ENCODE measurements at regions not wholly inside any gene's neighbourhood (a gene's known extent, or its start where the extent isn't known, plus 50 kb on each side); places are given as distances from the start of the nearest gene placed in this dataset.

DNA sequence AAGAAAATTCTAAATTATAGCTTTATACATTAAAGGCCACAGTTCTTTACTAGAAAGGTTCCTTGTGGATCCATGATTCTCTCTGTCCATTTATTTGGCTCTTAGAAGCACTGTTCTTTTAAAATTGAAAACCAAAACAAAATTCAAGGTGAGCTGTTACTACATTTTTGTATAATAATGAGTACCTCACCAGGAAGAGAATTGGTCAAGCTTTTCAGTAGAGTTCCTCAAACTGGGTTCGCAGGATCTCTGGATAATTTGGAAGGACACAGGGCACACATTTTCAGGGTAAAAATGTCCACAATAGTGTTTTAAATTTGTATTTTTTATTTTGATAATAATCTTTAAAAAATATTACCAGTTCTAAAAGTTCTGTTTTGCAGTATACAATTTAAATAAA lies 93.0 kb downstream of the PPP1R3A start:
- Histone ChIP-seq H3K4ac (ENCODE audit: low read depth in 1 of 2, low read length in 2 of 2) (no peak overlapping the region), H3K14ac (ENCODE audit: low read length in 2 of 2) (no peak overlapping the region), H2AK5ac (ENCODE audit: low read length, severe bottlenecking) (no peak overlapping the region), H3K79me1 (replicated peaks; ENCODE audit: low read length, poor library complexity, severe bottlenecking) (no peaks in the 10 kb centered on the region), H2BK5ac (ENCODE audit: low read depth, low read length, poor library complexity, severe bottlenecking) (no peak overlapping the region), H3K36me3 (ENCODE audit: control insufficient read depth in 1 of 2, insufficient read depth in 2 of 2, low read depth in 1 of 2, low read length in 2 of 2) (no peaks in the 10 kb centered on the region), H2AFZ (ENCODE audit: low read depth, low read length) (no peak overlapping the region), H3K27ac (ENCODE audit: low read length, poor library complexity, severe bottlenecking) (no peak overlapping the region), H4K8ac (ENCODE audit: low read length) (no peak overlapping the region), H2BK15ac (ENCODE audit: low read depth, poor library complexity, severe bottlenecking) (no peak overlapping the region), H3K9ac (ENCODE audit: low read length) (no peak overlapping the region), H3K4me2 (ENCODE audit: low read length, poor library complexity, severe bottlenecking) (no peak overlapping the region), H3K18ac (ENCODE audit: low read depth in 1 of 2, low read length in 2 of 2) (no peak overlapping the region), H3K4me3 (ENCODE audit: insufficient read depth in 1 of 2, low read depth in 1 of 2, low read length in 2 of 2) (no peak overlapping the region), H4K91ac (ENCODE audit: low read length) (no peak overlapping the region), H3K4me1 (ENCODE audit: control insufficient read depth, insufficient read depth, low read depth, low read length) (no peaks in the 10 kb centered on the region), H2BK120ac (ENCODE audit: low read depth, low read length) (no peak overlapping the region), H3K23ac (ENCODE audit: low read length in 2 of 2) (no peak overlapping the region), H3K9me3 (ENCODE audit: control insufficient read depth, low read length) (no peaks in the 10 kb centered on the region), H3K27me3 (ENCODE audit: control insufficient read depth in 1 of 2, insufficient read depth in 1 of 2, low read length in 2 of 2) (no peaks in the 10 kb centered on the region), H2BK12ac (ENCODE audit: low read length in 2 of 2) (no peak overlapping the region)
- DNase-seq, result no peak
- WGBS, result 73% methylated on average over 1 of the region's 1 CpG

DNA sequence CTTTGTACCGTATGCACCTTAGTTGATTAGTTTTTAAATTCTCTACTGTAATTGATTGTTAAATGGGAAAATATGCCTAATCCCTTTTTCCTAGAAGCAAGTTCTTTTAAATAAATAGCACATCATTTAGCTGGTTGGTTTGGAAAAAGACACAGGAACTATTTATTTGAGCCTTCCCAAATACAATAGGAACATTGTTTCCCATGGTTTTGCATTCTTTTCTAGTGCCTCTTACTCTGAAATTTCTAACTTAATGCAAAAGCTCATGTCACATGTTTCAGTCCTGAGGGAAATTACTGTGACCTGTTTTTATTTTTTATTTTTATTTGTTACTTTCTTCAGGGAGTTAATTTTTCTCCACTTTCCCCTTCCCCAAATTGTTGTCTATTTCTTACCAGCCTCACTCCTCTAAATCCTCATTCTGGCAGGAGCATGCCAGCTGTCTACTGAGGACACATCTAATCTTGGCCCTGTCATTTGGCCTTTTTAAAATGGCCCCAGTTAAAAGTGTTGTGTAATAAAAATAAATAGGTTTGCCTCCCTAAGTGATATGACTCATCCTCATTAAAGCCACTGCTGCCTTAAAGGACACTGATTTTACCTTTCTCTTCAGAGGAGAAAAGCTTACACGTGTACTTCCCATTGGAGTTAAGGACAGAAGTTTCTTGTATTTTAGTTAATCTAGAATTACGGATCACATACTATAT lies 94.5 kb downstream of the PPP1R3A start:
- no peaks in the 10 kb centered on the region for H3K79me1 ChIP-seq (replicated peaks; ENCODE audit: low read length, poor library complexity, severe bottlenecking)
- H2BK12ac ChIP-seq (ENCODE audit: low read length in 2 of 2), result no peak overlapping the region
- H3K27ac ChIP-seq (ENCODE audit: low read length, poor library complexity, severe bottlenecking), result no peak overlapping the region
- H4K8ac ChIP-seq (ENCODE audit: low read length), result no peak overlapping the region
- no peaks in the 10 kb centered on the region for H3K9me3 ChIP-seq (ENCODE audit: control insufficient read depth, low read length)
- no peaks in the 10 kb centered on the region for H3K36me3 ChIP-seq (ENCODE audit: control insufficient read depth in 1 of 2, insufficient read depth in 2 of 2, low read depth in 1 of 2, low read length in 2 of 2)
- H2AK5ac ChIP-seq (ENCODE audit: low read length, severe bottlenecking), result no peak overlapping the region
- no peak overlapping the region for H3K4ac ChIP-seq (ENCODE audit: low read depth in 1 of 2, low read length in 2 of 2)
- no peak overlapping the region for H3K4me3 ChIP-seq (ENCODE audit: insufficient read depth in 1 of 2, low read depth in 1 of 2, low read length in 2 of 2)
- H2BK5ac ChIP-seq (ENCODE audit: low read depth, low read length, poor library complexity, severe bottlenecking), result no peak overlapping the region
- H3K27me3 ChIP-seq (ENCODE audit: control insufficient read depth in 1 of 2, insufficient read depth in 1 of 2, low read length in 2 of 2), result no peaks in the 10 kb centered on the region
- no peak overlapping the region for H3K18ac ChIP-seq (ENCODE audit: low read depth in 1 of 2, low read length in 2 of 2)
- DNase-seq, result peak; percentile 11
- H4K91ac ChIP-seq (ENCODE audit: low read length), result no peak overlapping the region
- no peak overlapping the region for H3K14ac ChIP-seq (ENCODE audit: low read length in 2 of 2)
- no peak overlapping the region for H2AFZ ChIP-seq (ENCODE audit: low read depth, low read length)
- 100% methylated on average over 1 of the region's 3 CpGs for WGBS
- H3K4me1 ChIP-seq (ENCODE audit: control insufficient read depth, insufficient read depth, low read depth, low read length), result no peaks in the 10 kb centered on the region
- H3K4me2 ChIP-seq (ENCODE audit: low read length, poor library complexity, severe bottlenecking), result no peak overlapping the region
- H3K9ac ChIP-seq (ENCODE audit: low read length), result no peak overlapping the region
- H2BK120ac ChIP-seq (ENCODE audit: low read depth, low read length), result no peak overlapping the region
- no peak overlapping the region for H3K23ac ChIP-seq (ENCODE audit: low read length in 2 of 2)
- no peak overlapping the region for H2BK15ac ChIP-seq (ENCODE audit: low read depth, poor library complexity, severe bottlenecking)

DNA sequence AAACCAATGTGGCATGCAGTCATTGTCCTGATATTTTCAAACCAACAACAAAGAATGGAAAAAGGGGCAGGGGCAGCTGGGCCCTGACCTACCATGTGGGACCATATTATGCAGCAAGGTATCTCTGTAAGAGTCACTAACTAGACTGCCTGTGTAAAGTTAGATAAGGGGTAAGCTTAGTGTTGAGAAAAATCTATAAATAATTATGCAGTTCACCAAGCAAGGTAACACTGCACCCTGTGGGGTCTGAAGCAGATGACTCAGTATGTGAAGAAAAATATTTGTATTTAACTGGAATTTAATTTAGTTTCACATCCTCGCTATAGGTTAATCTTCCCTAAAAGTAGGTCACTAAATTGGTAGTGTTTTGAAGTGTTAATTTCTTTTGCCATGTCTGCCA lies 99.3 kb downstream of the PPP1R3A start:
- Histone ChIP-seq H4K91ac (ENCODE audit: low read length) (no peak overlapping the region), H3K4ac (ENCODE audit: low read depth in 1 of 2, low read length in 2 of 2) (no peak overlapping the region)
- 20% methylated on average over 1 of the region's 1 CpG for WGBS

DNA sequence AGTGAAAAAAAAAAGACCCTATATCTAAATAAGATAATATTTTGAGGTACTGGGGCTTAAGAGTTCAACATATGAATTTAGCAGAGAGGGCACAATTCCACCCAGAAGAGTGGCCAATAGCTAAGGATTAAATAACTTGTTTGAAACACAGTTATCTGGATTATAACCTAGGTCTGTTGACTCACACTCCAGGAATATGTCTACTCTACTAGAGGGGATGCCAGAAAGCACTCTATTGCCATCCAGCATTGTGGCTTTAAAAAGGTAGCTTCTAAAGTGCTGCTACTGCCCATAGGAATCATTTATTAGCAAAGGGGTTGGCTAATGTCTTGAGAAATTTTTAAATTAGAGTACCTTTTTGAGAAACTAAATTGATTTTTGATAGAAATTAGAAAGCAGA lies 102.2 kb downstream of the PPP1R3A start:
- Histone ChIP-seq H2AK5ac (ENCODE audit: low read length, severe bottlenecking) (no peak overlapping the region), H2BK120ac (ENCODE audit: low read depth, low read length) (no peak overlapping the region), H3K4me1 (ENCODE audit: control insufficient read depth, insufficient read depth, low read depth, low read length) (no peaks in the 10 kb centered on the region), H2BK5ac (ENCODE audit: low read depth, low read length, poor library complexity, severe bottlenecking) (no peak overlapping the region), H3K27ac (ENCODE audit: low read length, poor library complexity, severe bottlenecking) (no peak overlapping the region), H4K91ac (ENCODE audit: low read length) (no peak overlapping the region), H2AFZ (ENCODE audit: low read depth, low read length) (no peak overlapping the region), H3K36me3 (ENCODE audit: control insufficient read depth in 1 of 2, insufficient read depth in 2 of 2, low read depth in 1 of 2, low read length in 2 of 2) (no peaks in the 10 kb centered on the region), H3K9ac (ENCODE audit: low read length) (no peak overlapping the region), H3K79me1 (replicated peaks; ENCODE audit: low read length, poor library complexity, severe bottlenecking) (no peaks in the 10 kb centered on the region), H3K23ac (ENCODE audit: low read length in 2 of 2) (no peak overlapping the region), H3K4ac (ENCODE audit: low read depth in 1 of 2, low read length in 2 of 2) (no peak overlapping the region), H3K4me2 (ENCODE audit: low read length, poor library complexity, severe bottlenecking) (no peak overlapping the region), H4K8ac (ENCODE audit: low read length) (no peak overlapping the region), H3K4me3 (ENCODE audit: insufficient read depth in 1 of 2, low read depth in 1 of 2, low read length in 2 of 2) (no peak overlapping the region), H3K9me3 (ENCODE audit: control insufficient read depth, low read length) (no peaks in the 10 kb centered on the region), H3K27me3 (ENCODE audit: control insufficient read depth in 1 of 2, insufficient read depth in 1 of 2, low read length in 2 of 2) (no peaks in the 10 kb centered on the region), H3K14ac (ENCODE audit: low read length in 2 of 2) (no peak overlapping the region), H2BK15ac (ENCODE audit: low read depth, poor library complexity, severe bottlenecking) (no peak overlapping the region), H2BK12ac (ENCODE audit: low read length in 2 of 2) (no peak overlapping the region), H3K18ac (ENCODE audit: low read depth in 1 of 2, low read length in 2 of 2) (no peak overlapping the region)
- DNase-seq, result no peak

More for the DNA sequence above, 99.3 kb downstream of the PPP1R3A start:
- Histone ChIP-seq H2BK15ac (ENCODE audit: low read depth, poor library complexity, severe bottlenecking) (no peak overlapping the region), H3K4me1 (ENCODE audit: control insufficient read depth, insufficient read depth, low read depth, low read length) (no peaks in the 10 kb centered on the region), H3K27me3 (ENCODE audit: control insufficient read depth in 1 of 2, insufficient read depth in 1 of 2, low read length in 2 of 2) (no peaks in the 10 kb centered on the region), H3K27ac (ENCODE audit: low read length, poor library complexity, severe bottlenecking) (no peak overlapping the region), H3K79me1 (replicated peaks; ENCODE audit: low read length, poor library complexity, severe bottlenecking) (no peaks in the 10 kb centered on the region), H3K36me3 (ENCODE audit: control insufficient read depth in 1 of 2, insufficient read depth in 2 of 2, low read depth in 1 of 2, low read length in 2 of 2) (no peaks in the 10 kb centered on the region), H2AK5ac (ENCODE audit: low read length, severe bottlenecking) (no peak overlapping the region), H2BK12ac (ENCODE audit: low read length in 2 of 2) (no peak overlapping the region), H3K23ac (ENCODE audit: low read length in 2 of 2) (no peak overlapping the region), H3K18ac (ENCODE audit: low read depth in 1 of 2, low read length in 2 of 2) (no peak overlapping the region), H2BK5ac (ENCODE audit: low read depth, low read length, poor library complexity, severe bottlenecking) (no peak overlapping the region), H2BK120ac (ENCODE audit: low read depth, low read length) (no peak overlapping the region), H3K4me2 (ENCODE audit: low read length, poor library complexity, severe bottlenecking) (no peak overlapping the region), H3K4me3 (ENCODE audit: insufficient read depth in 1 of 2, low read depth in 1 of 2, low read length in 2 of 2) (no peak overlapping the region), H3K14ac (ENCODE audit: low read length in 2 of 2) (no peak overlapping the region), H2AFZ (ENCODE audit: low read depth, low read length) (no peak overlapping the region), H3K9ac (ENCODE audit: low read length) (no peak overlapping the region), H3K9me3 (ENCODE audit: control insufficient read depth, low read length) (no peaks in the 10 kb centered on the region), H4K8ac (ENCODE audit: low read length) (no peak overlapping the region)
- no peak for DNase-seq
